LHCN-M2 (cell line): ENCODE measurements at regions not wholly inside any gene's neighbourhood (a gene's known extent, or its start where the extent isn't known, plus 50 kb on each side); places are given as distances from the start of the nearest gene placed in this dataset.
"Not testable (repeated sequence)": the region's sequence is repeated elsewhere in the genome, so short reads cannot be mapped to it uniquely, and the experiment has no call there.

Experiments
- DNase-seq: peaks from one replicate; pipeline ENCODE4 v3.0.0-alpha.2; 2012; ENCODE audit warnings: low read depth

DNA sequence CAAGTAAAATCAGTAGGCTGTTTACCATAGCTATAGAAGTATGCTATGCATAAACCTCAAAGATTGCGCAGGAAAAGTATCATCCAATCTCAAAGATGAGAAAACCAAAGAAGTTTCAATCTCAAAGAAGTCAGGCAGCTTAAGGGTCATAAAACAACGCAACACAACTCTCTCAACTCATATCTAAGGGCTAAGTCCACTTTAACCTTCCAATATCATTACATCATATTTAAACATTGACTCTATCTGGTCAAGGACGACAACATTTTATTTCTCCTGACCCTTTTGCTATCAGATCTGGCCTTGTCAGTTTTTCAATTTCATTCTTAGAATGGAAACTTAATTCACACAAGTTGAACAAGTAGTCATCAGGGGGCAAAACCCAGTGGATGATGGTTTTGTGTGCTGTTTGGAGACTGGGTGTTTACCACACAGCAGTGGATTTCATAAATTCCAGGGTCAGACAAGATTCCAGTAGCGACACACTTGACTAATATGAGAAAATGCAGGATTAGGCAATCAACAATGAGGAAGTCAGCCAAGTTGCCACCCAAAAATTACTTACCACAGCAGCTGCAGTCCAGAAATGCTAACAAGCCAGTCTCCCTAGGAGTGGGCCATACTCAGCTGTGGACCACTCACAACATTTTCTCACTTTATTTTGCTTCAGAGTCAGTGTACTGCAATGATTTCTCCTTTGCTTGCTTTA, 108.7 kb upstream of the NBPF26 start:
- not testable (repeated sequence) for DNase-seq

DNA sequence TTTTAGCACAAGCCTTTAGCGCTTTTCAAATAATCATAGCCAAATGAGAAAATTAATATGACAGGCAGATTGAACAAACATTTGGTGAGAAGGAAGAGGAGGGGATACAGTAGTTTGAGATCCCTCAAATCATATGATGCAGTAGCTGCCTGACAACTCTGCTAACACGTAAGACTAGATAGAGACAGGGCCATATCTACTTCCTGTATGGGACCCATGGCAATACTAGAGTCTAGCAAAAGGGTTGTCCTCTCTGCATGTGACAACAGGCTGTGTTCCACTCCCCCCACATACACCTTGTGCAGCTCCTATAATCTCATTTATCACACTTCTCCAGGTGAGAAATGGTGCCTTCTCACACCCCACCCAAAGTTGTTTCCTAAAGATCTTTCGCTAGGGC, 106.3 kb upstream of the NBPF26 start:
- DNase-seq: not testable (repeated sequence)

DNA sequence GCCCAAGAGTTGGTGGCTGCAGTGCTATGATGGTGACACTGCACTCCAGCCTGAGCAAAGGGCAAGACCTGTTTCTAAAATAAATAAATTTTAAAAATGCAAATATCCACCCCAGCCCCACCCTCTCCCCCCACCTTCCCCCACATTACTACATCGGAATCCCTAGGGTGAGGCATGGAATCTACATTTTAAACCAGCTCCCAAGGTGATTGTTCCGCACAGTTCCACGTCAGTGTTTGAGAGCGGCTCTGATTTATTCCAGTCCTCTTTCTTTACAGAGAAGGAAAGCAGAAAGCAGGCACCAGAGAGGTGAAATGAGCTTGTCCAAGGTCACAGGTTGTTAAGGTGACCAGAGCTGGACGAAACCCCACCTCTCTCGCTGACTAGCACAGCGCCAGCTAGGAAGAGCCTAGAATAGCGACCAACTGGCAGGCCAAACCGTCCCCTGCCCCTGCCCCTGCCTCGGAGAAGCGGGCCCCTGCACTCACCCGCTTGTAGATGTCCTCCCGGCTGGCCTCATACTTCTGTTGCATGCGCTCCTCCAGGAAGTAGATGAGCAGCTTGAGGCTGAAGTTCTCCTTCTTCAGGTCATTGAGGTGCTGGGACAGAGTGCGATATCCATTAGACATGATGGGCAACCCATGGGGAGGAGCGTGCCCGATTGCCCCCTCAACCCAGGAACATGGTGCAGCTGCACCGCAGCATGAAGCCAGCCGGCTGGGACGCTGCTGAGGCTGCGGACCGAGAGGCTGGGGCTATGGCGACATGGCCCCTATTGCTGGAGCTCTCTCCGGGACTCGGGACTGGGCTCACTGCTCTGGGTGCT, 103.7 kb upstream of the NBPF26 start:
- DNase-seq: not testable (repeated sequence)

GRCh38 chr1:120620693-120620969, 103.1 kb upstream of the NBPF26 start:
- not testable (repeated sequence) for DNase-seq

GRCh38 chr1:120621278-120621677, 102.5 kb upstream of the NBPF26 start:
- not testable (repeated sequence) for DNase-seq

GRCh38 chr1:120623539-120623938, 100.2 kb upstream of the NBPF26 start:
- DNase-seq: not testable (repeated sequence)

- DNase-seq: not testable (repeated sequence)
Observed at GRCh38 chr1:120624565-120625064, 99.1 kb upstream of the NBPF26 start.

GRCh38 chr1:120629832-120630455, 93.8 kb upstream of the NBPF26 start:
- not testable (repeated sequence) for DNase-seq

DNA sequence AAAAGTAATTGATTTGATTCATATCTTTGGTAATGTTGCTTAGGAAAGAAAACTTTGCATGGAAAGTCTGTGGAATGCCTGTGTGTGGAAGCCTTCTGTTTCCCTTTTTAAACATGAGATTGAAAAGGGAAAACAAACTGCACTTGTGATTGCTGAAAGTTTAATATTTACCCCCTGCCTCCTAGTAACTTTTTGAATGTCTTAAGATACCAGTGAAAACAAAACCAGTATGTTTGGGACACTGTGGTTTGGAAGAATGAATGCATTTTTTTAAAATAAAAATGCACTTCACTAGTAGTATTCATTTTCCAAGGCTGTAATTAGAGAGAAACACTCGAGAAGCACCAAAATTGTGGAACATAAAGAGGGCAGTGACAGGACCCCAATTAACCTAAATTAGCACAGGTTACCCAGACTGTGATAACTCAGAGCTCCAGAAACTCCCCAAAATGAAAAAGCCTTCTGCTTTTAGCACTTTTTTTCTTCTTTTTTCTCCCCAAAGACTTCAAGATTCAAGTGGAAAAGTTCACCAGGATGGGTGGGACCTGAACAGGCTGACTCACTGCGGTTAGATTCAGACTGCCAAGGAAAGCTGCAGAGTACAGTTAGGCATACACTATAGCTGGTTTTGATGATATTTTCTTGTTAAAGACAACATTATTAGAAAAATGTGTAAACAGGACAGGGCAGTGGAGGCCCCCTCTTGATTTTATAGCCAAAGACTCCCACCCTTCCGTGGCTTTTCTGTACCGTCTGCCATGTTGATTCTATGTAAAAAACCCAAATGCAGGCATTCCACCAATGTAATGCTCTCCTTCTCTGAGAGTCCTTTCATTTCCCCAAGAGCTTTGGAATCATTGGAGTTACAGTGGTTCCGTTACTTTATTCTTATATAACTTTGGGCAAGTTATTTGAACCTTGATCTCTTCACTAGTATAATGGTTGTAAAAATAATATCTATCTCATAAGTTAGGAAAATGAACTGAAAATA, 88.6 kb upstream of the NBPF26 start:
- DNase-seq: not testable (repeated sequence)

GRCh38 chr1:120640261-120641013, 83.3 kb upstream of the NBPF26 start:
- DNase-seq: not testable (repeated sequence)

GRCh38 chr1:120641014-120641302, 82.8 kb upstream of the NBPF26 start:
- not testable (repeated sequence) for DNase-seq

GRCh38 chr1:120647182-120647581, 76.6 kb upstream of the NBPF26 start:
- not testable (repeated sequence) for DNase-seq

GRCh38 chr1:120648915-120649623, 74.7 kb upstream of the NBPF26 start:
- DNase-seq: not testable (repeated sequence)

- not testable (repeated sequence) for DNase-seq
Observed at GRCh38 chr1:120649730-120650129, 74.0 kb upstream of the NBPF26 start.

DNA sequence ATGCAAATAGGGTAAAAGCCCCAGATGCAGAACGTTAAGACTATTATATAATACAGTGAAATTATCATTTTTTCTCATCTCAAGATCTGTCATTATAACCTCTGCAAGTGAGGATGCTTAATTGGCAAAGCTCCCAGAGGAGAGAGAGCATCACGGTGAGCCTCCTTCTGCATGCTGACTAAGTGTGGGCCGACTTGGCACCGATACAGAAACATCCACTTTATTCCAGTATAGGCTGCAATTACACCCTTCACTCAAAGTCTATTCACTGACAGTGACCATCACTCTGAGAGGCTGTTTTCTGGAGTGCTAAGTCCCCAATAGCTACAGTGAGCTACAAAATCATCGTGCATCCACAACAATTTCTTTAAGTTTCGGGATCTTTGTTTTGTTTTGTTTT, 69.6 kb upstream of the NBPF26 start:
- not testable (repeated sequence) for DNase-seq

- not testable (repeated sequence) for DNase-seq
Observed at GRCh38 chr1:120655394-120655793, 68.4 kb upstream of the NBPF26 start.

DNA sequence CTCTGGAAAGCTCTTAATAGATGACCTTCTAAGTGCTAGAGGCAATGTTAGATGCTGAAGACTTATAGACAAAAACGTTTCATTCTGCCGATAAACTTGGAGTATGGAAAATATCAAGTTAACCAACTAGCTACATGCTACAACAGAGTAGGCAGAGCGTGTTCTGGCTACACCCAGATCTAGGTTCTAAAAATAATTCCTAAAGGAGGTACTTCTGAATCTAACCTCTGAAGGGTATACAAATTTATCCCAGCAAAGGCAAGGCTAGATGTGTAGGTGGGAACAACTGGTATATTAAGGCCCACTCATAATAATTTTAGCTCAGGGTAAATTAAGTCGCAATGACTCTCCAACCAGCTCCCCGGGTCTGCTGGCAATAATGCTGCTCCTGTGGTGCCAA, 67.6 kb upstream of the NBPF26 start:
- DNase-seq: not testable (repeated sequence)

- DNase-seq: not testable (repeated sequence)
Observed at GRCh38 chr1:120657804-120658203, 65.9 kb upstream of the NBPF26 start.

- not testable (repeated sequence) for DNase-seq
Observed at GRCh38 chr1:120658622-120659021, 65.1 kb upstream of the NBPF26 start.

GRCh38 chr1:120659133-120659532, 64.6 kb upstream of the NBPF26 start:
- DNase-seq: not testable (repeated sequence)
